HepG2 (cell line): ENCODE measurements at regions not wholly inside any gene's neighbourhood (a gene's known extent, or its start where the extent isn't known, plus 50 kb on each side); places are given as distances from the start of the nearest gene placed in this dataset.

ENCODE experiments used
- ATAC-seq: fragments of 200-7000 bp; cut with Tn5 transposase; 3 replicates; pipeline ENCODE4 v1.9.1; 2020; ENCODE audit warnings: mild to moderate bottlenecking, moderate library complexity
- BruUV-seq: library from RNA; stranded (reverse); fragments of 400-500 nt; replicated peaks from 2 replicates; lab custom pipeline; 2021; lab: Mats Ljungman, UMichigan
- CTCF ChIA-PET: fragments of 300-600 bp; formaldehyde crosslinking; extraction: SDS; loops from one replicate; lab custom pipeline; 2021; ENCODE audit warnings: low total read pairs, inconsistent platforms, low intra/inter-chr PET ratio; lab: Yijun Ruan, JAX
- POLR2A ChIA-PET: fragments of 350-600 bp; sonication (Branson Sonifier 250); formaldehyde crosslinking; loops from one replicate; lab custom pipeline; 2020; ENCODE audit warnings: antibody characterized with exemption, inconsistent platforms; lab: Yijun Ruan, JAX
- DNase-seq: peaks from one replicate; pipeline ENCODE4 v3.0.0-alpha.2; 2015; ENCODE audit warnings: low spot score
- FAIRE-seq: peaks from 3 replicates; lab custom pipeline; 2011; peaks lifted over from hg19 to GRCh38; lab: Jason Lieb, UNC
- H2AFZ ChIP-seq: one replicate; pipeline ENCODE4 v1.6.1; 2011; ENCODE audit warnings: low read length, inconsistent platforms
- H3K27ac ChIP-seq: fragments of 300-600 bp; 3 replicates; pipeline ENCODE4 v1.8.0; 2011; ENCODE audit warnings: mixed run types, mild to moderate bottlenecking, mixed read lengths, low read length, inconsistent platforms; ENCODE audit not compliant: insufficient read depth; ENCODE audit errors: extremely low read length
- H3K27me3 ChIP-seq, 2 experiments: fragments of 200-600 bp in 1 of 2; 2 replicates in 1 of 2; 3 replicates in 1 of 2; pipeline versions ENCODE4 v1.6.0 to v1.8.0; 2011; ENCODE audit warnings: low read length in 2 of 2, mild to moderate bottlenecking in 2 of 2, moderate library complexity in 2 of 2, inconsistent platforms in 1 of 2; ENCODE audit not compliant: insufficient read depth in 2 of 2, control insufficient read depth in 1 of 2
- H3K36me3 ChIP-seq, 2 experiments: fragments of 200-600 bp in 1 of 2; replicated peaks in 1 of 2; 2 replicates in 1 of 2; 3 replicates in 1 of 2; pipeline versions ENCODE4 v1.5.1 to v1.8.0; 2011; ENCODE audit warnings: low read length in 2 of 2, inconsistent platforms in 1 of 2; ENCODE audit not compliant: insufficient read depth in 2 of 2, control insufficient read depth in 1 of 2
- H3K4me1 ChIP-seq: 2 replicates; pipeline ENCODE4 v1.5.1; 2012; ENCODE audit warnings: low read length, inconsistent platforms; ENCODE audit not compliant: insufficient read depth
- H3K4me2 ChIP-seq: 2 replicates; pipeline ENCODE4 v1.6.0; 2011; ENCODE audit warnings: low read depth, low read length, inconsistent platforms
- H3K4me3 ChIP-seq, 3 experiments: fragments of 200-600 bp in 1 of 3; sonication (generic), shearing (Covaris generic) in 1 of 3; replicated peaks in 1 of 3; 2 replicates each; pipeline ENCODE4 v1.5.1; 2011 to 2016; ENCODE audit warnings: low read length in 3 of 3, inconsistent platforms in 2 of 3, low read depth in 2 of 3, mild to moderate bottlenecking in 2 of 3, control low read depth in 1 of 3, mixed read lengths in 1 of 3; ENCODE audit not compliant: insufficient read depth in 1 of 3
- H3K79me2 ChIP-seq: one replicate; pipeline ENCODE4 v1.6.1; 2011; ENCODE audit warnings: low read length, inconsistent platforms; ENCODE audit not compliant: insufficient read depth
- H3K9ac ChIP-seq: 2 replicates; pipeline ENCODE4 v1.6.0; 2011; ENCODE audit warnings: mild to moderate bottlenecking, low read depth, low read length, inconsistent platforms; ENCODE audit not compliant: insufficient read depth
- H3K9me3 ChIP-seq: 2 replicates; pipeline ENCODE4 v1.5.1; 2012; ENCODE audit warnings: mild to moderate bottlenecking, low read length
- H4K20me1 ChIP-seq: 2 replicates; pipeline ENCODE4 v1.6.0; 2011; ENCODE audit warnings: inconsistent platforms, mild to moderate bottlenecking, low read length, moderate library complexity; ENCODE audit not compliant: insufficient read depth
- AHDC1 ChIP-seq: sonication (generic); formaldehyde crosslinking; IDR thresholded peaks from 2 replicates; pipeline ENCODE4 v1.5.1; 2020; ENCODE audit warnings: mild to moderate bottlenecking, missing genetic modification reagents, borderline replicate concordance
- CREB1 ChIP-seq, 2 experiments: fragments of 450-650 bp in 1 of 2; IDR thresholded peaks; 2 replicates each; pipeline ENCODE4 v1.6.1; 2016 to 2017; ENCODE audit warnings: control low read depth in 1 of 2, mild to moderate bottlenecking in 1 of 2, missing compliant biosample characterization in 1 of 2, missing genetic modification characterization in 1 of 2
- HOXD1 ChIP-seq: sonication (generic); formaldehyde crosslinking; IDR thresholded peaks from 2 replicates; pipeline ENCODE4 v1.5.0; 2020; ENCODE audit warnings: missing genetic modification reagents
- ZFP37 ChIP-seq: sonication (generic); formaldehyde crosslinking; IDR thresholded peaks from 2 replicates; pipeline ENCODE4 v1.4.0; 2020; ENCODE audit warnings: missing genetic modification reagents, borderline replicate concordance
- ZNF292 ChIP-seq: sonication (generic); formaldehyde crosslinking; IDR thresholded peaks from 2 replicates; pipeline ENCODE4 v1.8.1; 2022; ENCODE audit warnings: mild to moderate bottlenecking, low read depth, missing genetic modification reagents, borderline replicate concordance
- ZNF331 ChIP-seq: sonication (generic); formaldehyde crosslinking; IDR thresholded peaks from 2 replicates; pipeline ENCODE4 v1.4.0; 2020; ENCODE audit warnings: missing genetic modification reagents
- in situ Hi-C: cut with HindIII; loops from 2 replicates; pipeline ENCODE4 v1.10.0; 2017; ENCODE audit warnings: low pct_unique_long_range_greater_than_20kb; ENCODE audit not compliant: extremely low pct_ligation_motif_present
- intact Hi-C: fragments of 100-400 bp; cut with micrococcal nuclease; formaldehyde crosslinking; loops from one replicate; pipeline ENCODE4 v1.10.0; 2022; ENCODE audit not compliant: unreplicated experiment

GRCh38 chr1:218030846-218031245, 254.2 kb upstream of the RRP15 start:
- H2AFZ ChIP-seq: no peak overlapping the region
- in situ Hi-C loops (no loop called here), intact Hi-C loops (no loop called here)
- H3K4me3 ChIP-seq: no peak overlapping the region
- no peaks in the 10 kb centered on the region for H3K9me3 ChIP-seq
- no peaks in the 10 kb centered on the region for H3K79me2 ChIP-seq
- H3K9ac ChIP-seq: no peak overlapping the region
- H4K20me1 ChIP-seq: no peaks in the 10 kb centered on the region
- no TSS peak for BruUV-seq
- no peak for DNase-seq
- no peak for FAIRE-seq
- ATAC-seq: no peak
- H3K27ac ChIP-seq: no peak overlapping the region
- POLR2A ChIA-PET: no interaction called here
- H3K27me3 ChIP-seq: no peaks in the 10 kb centered on the region; a peak in 1 of 5 replicates
- H3K4me2 ChIP-seq: no peak overlapping the region
- TF ChIP-seq ZNF331 (no peak), CREB1 (IDR thresholded peaks at IDR 0.05) (no peak), CREB1 (CRISPR knock-in tag; IDR thresholded peaks at IDR 0.05) (no peak), AHDC1 (no peak), ZFP37 (CRISPR knock-in tag) (no peak), HOXD1 (CRISPR knock-in tag) (no peak), ZNF292 (CRISPR knock-in tag) (no peak)
- no peaks in the 10 kb centered on the region for H3K36me3 ChIP-seq
- CTCF ChIA-PET: no interaction called here
- no peaks in the 10 kb centered on the region for H3K4me1 ChIP-seq
